SK-N-SH (cell line): ENCODE measurements at regions not wholly inside any gene's neighbourhood (a gene's known extent, or its start where the extent isn't known, plus 50 kb on each side); places are given as distances from the start of the nearest gene placed in this dataset.

Experiments used
- CTCF ChIA-PET: fragments of 300-600, 350-600 bp; formaldehyde crosslinking; extraction: SDS; loops from one replicate; lab custom pipeline; 2021; lab: Yijun Ruan, JAX
- POLR2A ChIA-PET: fragments of 350-600 bp; sonication (Branson Sonifier 250); formaldehyde crosslinking; extraction: SDS; loops from one replicate; lab custom pipeline; 2020; ENCODE audit warnings: antibody characterized with exemption, inconsistent platforms; lab: Yijun Ruan, JAX
- DNase-seq: peaks from one replicate; pipeline ENCODE4 v3.0.0; 2012
- H2AFZ ChIP-seq: fragments of 200-600 bp; sonication (generic); 2 replicates; pipeline ENCODE4 v1.8.1; 2016; ENCODE audit warnings: antibody characterized with exemption, mild to moderate bottlenecking, low read depth
- H3F3A ChIP-seq: fragments of 200-600 bp; sonication (generic); replicated peaks from 2 replicates; pipeline ENCODE3; 2016; ENCODE audit warnings: antibody characterized with exemption, mild to moderate bottlenecking; ENCODE audit not compliant: insufficient read depth
- H3K27ac ChIP-seq, 2 experiments: fragments of 200-500 bp in 1 of 2; fragments of 200-600 bp in 1 of 2; sonication (Bioruptor generic) in 1 of 2; sonication (generic), shearing (Covaris generic) in 1 of 2; 2 replicates each; pipeline versions ENCODE4 v1.5.1 to v1.6.1; 2014 to 2016; ENCODE audit warnings: low read depth in 2 of 2, inconsistent platforms in 1 of 2, low read length in 1 of 2, mild to moderate bottlenecking in 1 of 2, mixed read lengths in 1 of 2
- H3K27me3 ChIP-seq: fragments of 200-600 bp; sonication (generic), shearing (Covaris generic); 2 replicates; pipeline ENCODE4 v1.6.1; 2016; ENCODE audit warnings: mixed run types; ENCODE audit not compliant: insufficient read depth
- H3K36me3 ChIP-seq, 2 experiments: fragments of 200-500 bp in 1 of 2; fragments of 200-600 bp in 1 of 2; sonication (Bioruptor generic) in 1 of 2; sonication (generic) in 1 of 2; replicated peaks in 1 of 2; 2 replicates each; pipeline versions ENCODE3 to v1.5.1; 2014 to 2016; ENCODE audit warnings: low read length in 1 of 2, mild to moderate bottlenecking in 1 of 2; ENCODE audit not compliant: insufficient read depth in 2 of 2, control insufficient read depth in 1 of 2
- H3K4me1 ChIP-seq, 2 experiments: fragments of 200-500 bp in 1 of 2; fragments of 200-600 bp in 1 of 2; sonication (Bioruptor generic) in 1 of 2; sonication (generic), shearing (Covaris generic) in 1 of 2; 2 replicates each; pipeline versions ENCODE4 v1.5.1 to v1.6.1; 2014 to 2016; ENCODE audit warnings: low read depth in 1 of 2, low read length in 1 of 2, mixed run types in 1 of 2; ENCODE audit not compliant: insufficient read depth in 2 of 2, control insufficient read depth in 1 of 2
- H3K4me2 ChIP-seq: fragments of 200-600 bp; sonication (generic), shearing (Covaris generic); 2 replicates; pipeline ENCODE4 v1.6.1; 2017; ENCODE audit warnings: mixed run types
- H3K4me3 ChIP-seq, 2 experiments: fragments of 200-500 bp in 1 of 2; fragments of 200-600 bp in 1 of 2; sonication (Bioruptor generic) in 1 of 2; sonication (generic), shearing (Covaris generic) in 1 of 2; 2 replicates each; pipeline versions ENCODE4 v1.5.1 to v1.8.1; 2014 to 2016; ENCODE audit warnings: low read depth in 2 of 2, inconsistent platforms in 1 of 2, low read length in 1 of 2, mild to moderate bottlenecking in 1 of 2, mixed read lengths in 1 of 2, moderate library complexity in 1 of 2
- H3K79me2 ChIP-seq: fragments of 200-600 bp; sonication (generic); 2 replicates; pipeline ENCODE4 v1.8.1; 2017; ENCODE audit warnings: mild to moderate bottlenecking; ENCODE audit not compliant: insufficient read depth
- H3K9ac ChIP-seq: fragments of 200-600 bp; sonication (generic); 2 replicates; pipeline ENCODE4 v1.6.1; 2017; ENCODE audit warnings: mixed run types
- H3K9me2 ChIP-seq: fragments of 200-600 bp; sonication (generic); 2 replicates; pipeline ENCODE4 v1.6.1; 2017; ENCODE audit warnings: mixed run types
- H3K9me3 ChIP-seq: fragments of 200-600 bp; sonication (generic); 2 replicates; pipeline ENCODE4 v1.6.1; 2017; ENCODE audit warnings: mixed run types, mild to moderate bottlenecking, moderate library complexity
- H4K20me1 ChIP-seq: fragments of 200-600 bp; sonication (generic); 2 replicates; pipeline ENCODE4 v1.6.1; 2017; ENCODE audit warnings: mild to moderate bottlenecking, mixed run types; ENCODE audit not compliant: insufficient read depth
- CTCF ChIP-seq: fragments of 200-600 bp; sonication (generic); IDR thresholded peaks from 2 replicates; pipeline ENCODE4 v1.6.1; 2017; ENCODE audit warnings: antibody characterized with exemption, mild to moderate bottlenecking, moderate library complexity
- ELF1 ChIP-seq: IDR thresholded peaks from 2 replicates; pipeline ENCODE4 v1.4.0; 2012
- EP300 ChIP-seq, 2 experiments: IDR thresholded peaks; 2 replicates each; pipeline versions ENCODE4 v1.4.0 to v1.6.1; 2012; ENCODE audit warnings: borderline replicate concordance in 1 of 2, low read depth in 1 of 2, low read length in 1 of 2
- EZH2phosphoT487 ChIP-seq: fragments of 200-600 bp; sonication (generic); IDR thresholded peaks from 2 replicates; pipeline ENCODE4 v1.6.1; 2017; ENCODE audit warnings: low read depth, mixed run types, mild to moderate bottlenecking, antibody characterized with exemption, moderate library complexity, borderline replicate concordance
- FOSL2 ChIP-seq: IDR thresholded peaks from 2 replicates; pipeline ENCODE4 v1.4.0; 2012; ENCODE audit warnings: low read depth, mild to moderate bottlenecking, moderate library complexity, borderline replicate concordance
- FOXJ3 ChIP-seq: sonication (generic); formaldehyde crosslinking; IDR thresholded peaks from 2 replicates; pipeline ENCODE4 v1.5.1; 2020; ENCODE audit warnings: mild to moderate bottlenecking, missing genetic modification reagents
- GATA2 ChIP-seq: sonication (generic); formaldehyde crosslinking; IDR thresholded peaks from 2 replicates; pipeline ENCODE4 v1.5.0; 2020; ENCODE audit warnings: mild to moderate bottlenecking, missing genetic modification reagents
- IRF3 ChIP-seq: fragments of 150-350 bp; IDR thresholded peaks from 2 replicates; pipeline ENCODE4 v1.6.1; 2016; ENCODE audit warnings: mild to moderate bottlenecking, low read depth, low read length
- JUND ChIP-seq: IDR thresholded peaks from 2 replicates; pipeline ENCODE4 v1.4.0; 2012
- MAX ChIP-seq: IDR thresholded peaks from 2 replicates; pipeline ENCODE4 v1.4.0; 2012; ENCODE audit warnings: low read depth
- MXI1 ChIP-seq: IDR thresholded peaks from 2 replicates; pipeline ENCODE4 v1.6.1; 2012; ENCODE audit warnings: mild to moderate bottlenecking, low read depth, low read length, improper control_type of control experiment
- NRF1 ChIP-seq: IDR thresholded peaks from 2 replicates; pipeline ENCODE4 v1.6.1; 2012; ENCODE audit warnings: low read depth, mild to moderate bottlenecking, low read length
- POLR2AphosphoS5 ChIP-seq: IDR thresholded peaks from 2 replicates; pipeline ENCODE4 v1.6.1; 2012; ENCODE audit warnings: low read depth, low read length
- SMC3 ChIP-seq: IDR thresholded peaks from 2 replicates; pipeline ENCODE4 v1.6.1; 2012; ENCODE audit warnings: low read depth, low read length, improper control_type of control experiment
- TCF12 ChIP-seq: IDR thresholded peaks from 2 replicates; pipeline ENCODE4 v1.4.0; 2012
- USF1 ChIP-seq: IDR thresholded peaks from 2 replicates; pipeline ENCODE4 v1.4.0; 2012; ENCODE audit warnings: low read depth, borderline replicate concordance
- YY1 ChIP-seq: IDR thresholded peaks from 2 replicates; pipeline ENCODE4 v1.4.0; 2012; ENCODE audit warnings: low read depth, mild to moderate bottlenecking
- ZBTB33 ChIP-seq: IDR thresholded peaks from 2 replicates; pipeline ENCODE4 v1.4.0; 2012; ENCODE audit warnings: low read depth, borderline replicate concordance
- WGBS: methylation state at CpG from one replicate; pipeline ENCODE4 v1.1.6; 2017; ENCODE audit warnings: low lambda C conversion rate; 5-methylcytosine and 5-hydroxymethylcytosine counted together

GRCh38 chr6:22732176-22732970, 163.0 kb downstream of the HDGFL1 start:
- Histone ChIP-seq H3K27ac (no peak overlapping the region), H3F3A (no peaks in the 10 kb centered on the region), H3K79me2 (no peaks in the 10 kb centered on the region), H3K9ac (no peak overlapping the region), H3K4me2 (no peak overlapping the region), H3K4me1 (no peaks in the 10 kb centered on the region; a peak in 1 of 4 replicates), H3K27me3 (no peaks in the 10 kb centered on the region), H3K36me3 (no peaks in the 10 kb centered on the region), H3K9me3 (no peaks in the 10 kb centered on the region), H3K9me2 (no peaks in the 10 kb centered on the region), H4K20me1 (no peaks in the 10 kb centered on the region), H2AFZ (no peak overlapping the region), H3K4me3 (no peak overlapping the region)
- DNase-seq = no peak
- ChIA-PET POLR2A (no interaction called here), CTCF (interaction anchor here (0.7 kb wide), 1 partner anchor 329 kb away, joined by 3 read pairs; no protein-coding TSS in a partner anchor)
- TF ChIP-seq JUND (no peak), EZH2phosphoT487 (no peak), YY1 (no peak), MAX (no peak), ZBTB33 (no peak), EP300 (IDR thresholded peaks at IDR 0.05; ENCODE audit: borderline replicate concordance in 1 of 2, low read depth in 1 of 2, low read length in 1 of 2) (no peak), CTCF (no peak), ELF1 (no peak), FOSL2 (no peak)
- 44% methylated on average over 3 of the region's 3 CpGs for WGBS

- H3F3A ChIP-seq = no peaks in the 10 kb centered on the region
- H3K9ac ChIP-seq = no peak overlapping the region
- ChIA-PET POLR2A (no interaction called here), CTCF (interaction anchor here (1.0 to 1.4 kb wide), 5 partner anchors 9 to 590 kb away, joined by 3 read pairs; no protein-coding TSS in a partner anchor)
- no peak overlapping the region for H2AFZ ChIP-seq
- no peak overlapping the region for H3K4me2 ChIP-seq
- no peaks in the 10 kb centered on the region; a peak in 1 of 4 replicates for H3K4me1 ChIP-seq
- no peaks in the 10 kb centered on the region for H4K20me1 ChIP-seq
- no peaks in the 10 kb centered on the region for H3K9me2 ChIP-seq
- 93% methylated on average over 3 of the region's 3 CpGs for WGBS
- no peaks in the 10 kb centered on the region for H3K36me3 ChIP-seq
- H3K27me3 ChIP-seq = no peaks in the 10 kb centered on the region
- H3K27ac ChIP-seq = no peak overlapping the region; a peak in 1 of 4 replicates
- H3K79me2 ChIP-seq = no peaks in the 10 kb centered on the region
- no peaks in the 10 kb centered on the region for H3K9me3 ChIP-seq
- no peak overlapping the region for H3K4me3 ChIP-seq
- no peak for DNase-seq
- TF ChIP-seq NRF1 (no peak), USF1 (no peak), MXI1 (no peak), SMC3 (no peak), IRF3 (no peak), GATA2 (CRISPR knock-in tag) (no peak), MAX (no peak), ELF1 (no peak), ZBTB33 (no peak), TCF12 (no peak), FOXJ3 (no peak), POLR2AphosphoS5 (no peak)
Measured at GRCh38 chr6:22736740-22737139, 167.4 kb downstream of the HDGFL1 start.
